Caki2 (cell line): ENCODE measurements at regions not wholly inside any gene's neighbourhood (a gene's known extent, or its start where the extent isn't known, plus 50 kb on each side); places are given as distances from the start of the nearest gene placed in this dataset.
A peak's percentile ranks its signal among the peaks of the same experiment; 100 is the strongest.
"Not testable (repeated sequence)": the region's sequence is repeated elsewhere in the genome, so short reads cannot be mapped to it uniquely, and the experiment has no call there.

ENCODE experiments used
- DNase-seq: peaks from one replicate; pipeline ENCODE4 v3.0.0-alpha.2; 2015; ENCODE audit warnings: low read depth
- in situ Hi-C: cut with HindIII; loops from 2 replicates; pipeline ENCODE4 v1.10.0; 2016; ENCODE audit warnings: low sequenced_read_pairs, low pct_unique_long_range_greater_than_20kb, mixed read lengths

DNA sequence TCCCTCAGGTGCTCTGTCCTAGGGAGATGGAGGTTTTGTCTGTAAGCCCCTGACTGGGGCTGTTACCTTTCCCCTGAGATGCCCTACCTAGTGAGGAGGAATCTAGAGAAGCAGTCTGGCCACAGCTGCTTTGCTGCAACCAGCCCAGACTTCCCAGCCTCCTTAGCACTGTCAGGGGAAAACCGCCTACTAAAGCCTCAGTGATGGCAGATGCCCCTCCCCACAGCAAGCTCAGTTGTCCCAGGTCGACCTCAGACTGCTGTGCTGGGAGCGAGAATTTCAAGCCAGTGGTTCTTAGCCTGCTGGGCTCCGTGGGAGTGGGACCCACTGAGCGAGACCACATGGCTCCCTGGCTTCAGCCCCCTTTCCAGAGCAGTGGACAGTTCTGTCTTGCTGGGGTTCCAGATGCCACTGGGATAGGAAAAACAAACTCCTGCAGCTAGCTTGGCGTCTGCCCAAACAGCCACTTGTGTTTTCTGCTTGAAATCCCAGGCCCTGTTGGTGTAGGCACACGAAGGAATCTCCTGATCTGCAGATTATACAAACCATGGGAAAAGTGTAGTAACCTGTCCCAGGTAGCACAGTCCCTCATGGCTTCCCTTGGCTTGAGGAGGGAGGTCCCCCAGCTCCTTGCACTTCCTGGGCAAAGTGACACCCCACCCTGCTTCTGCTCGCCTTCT is 146.4 kb upstream of the PROKR2 start:
- no peak for DNase-seq
- in situ Hi-C loops = no loop called here

DNA sequence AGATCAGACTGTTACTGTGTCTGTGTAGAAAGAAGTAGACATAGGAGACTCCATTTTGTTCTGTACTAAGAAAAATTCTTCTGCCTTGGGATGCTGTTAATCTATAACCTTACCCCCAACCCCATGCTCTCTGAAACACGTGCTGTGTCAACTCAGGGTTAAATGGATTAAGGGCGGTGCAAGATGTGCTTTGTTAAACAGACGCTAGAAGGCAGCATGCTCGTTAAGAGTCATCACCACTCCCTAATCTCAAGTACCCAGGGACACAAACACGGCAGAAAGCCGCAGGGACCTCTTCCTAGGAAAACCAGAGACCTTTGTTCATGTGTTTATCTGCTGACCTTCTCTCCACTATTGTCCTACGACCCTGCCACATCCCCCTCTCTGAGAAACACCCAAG is 137.0 kb upstream of the PROKR2 start:
- DNase-seq, in situ Hi-C loops: not testable (repeated sequence)

DNA sequence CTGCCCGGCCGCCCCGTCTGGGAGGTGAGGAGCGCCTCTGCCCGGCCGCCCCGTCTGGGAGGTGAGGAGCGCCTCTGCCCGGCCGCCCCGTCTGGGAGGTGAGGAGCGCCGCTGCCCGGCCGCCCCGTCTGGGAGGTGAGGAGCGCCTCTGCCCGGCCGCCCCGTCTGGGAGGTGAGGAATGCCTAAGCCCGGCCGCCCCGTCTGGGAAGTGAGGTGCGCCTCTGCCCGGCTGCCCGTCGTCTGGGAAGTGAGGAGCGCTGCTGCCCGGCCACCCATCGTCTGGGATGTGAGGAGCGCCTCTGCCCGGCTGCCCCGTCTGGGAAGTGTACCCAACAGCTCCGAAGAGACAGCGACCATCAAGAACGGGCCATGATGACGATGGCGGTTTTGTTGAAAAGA is 136.6 kb upstream of the PROKR2 start:
- DNase-seq, in situ Hi-C loops: not testable (repeated sequence)

DNA sequence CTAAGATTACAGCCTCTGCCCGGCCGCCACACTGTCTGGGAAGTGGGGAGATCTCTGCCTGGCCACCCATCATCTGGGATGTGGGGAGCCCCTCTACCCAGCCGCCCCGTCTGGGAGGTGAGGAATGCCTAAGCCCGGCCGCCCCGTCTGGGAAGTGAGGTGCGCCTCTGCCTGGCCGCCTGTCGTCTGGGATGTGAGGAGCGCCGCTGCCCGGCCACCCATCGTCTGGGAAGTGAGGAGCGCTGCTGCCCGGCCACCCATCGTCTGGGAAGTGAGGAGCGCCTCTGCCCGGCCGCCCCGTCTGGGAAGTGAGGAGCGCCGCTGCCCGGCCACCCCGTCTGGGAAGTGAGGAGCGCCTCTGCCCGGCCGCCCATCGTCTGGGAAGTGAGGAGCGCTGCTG is 135.9 kb upstream of the PROKR2 start:
- in situ Hi-C loops, DNase-seq: not testable (repeated sequence)

DNA sequence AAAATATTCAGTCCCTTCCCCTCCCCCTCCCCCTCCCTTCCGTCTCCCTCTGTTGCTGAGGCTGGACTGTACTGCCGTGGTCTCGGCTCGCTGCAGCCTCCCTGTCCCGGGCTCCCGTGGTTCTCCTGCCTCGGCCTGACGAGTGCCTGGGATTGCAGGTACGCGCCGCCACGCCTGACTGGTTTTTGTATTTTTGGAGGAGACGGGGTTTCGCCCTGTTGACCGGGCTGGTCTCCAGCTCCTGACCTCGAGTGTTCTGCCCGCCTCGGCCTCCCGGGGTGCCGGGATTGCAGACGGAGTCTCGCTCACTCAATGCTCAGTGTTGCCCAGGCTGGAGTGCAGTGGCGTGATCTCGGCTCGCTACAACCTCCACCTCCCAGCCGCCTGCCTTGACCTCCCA is 135.5 kb upstream of the PROKR2 start:
- in situ Hi-C loops = not testable (repeated sequence)

DNA sequence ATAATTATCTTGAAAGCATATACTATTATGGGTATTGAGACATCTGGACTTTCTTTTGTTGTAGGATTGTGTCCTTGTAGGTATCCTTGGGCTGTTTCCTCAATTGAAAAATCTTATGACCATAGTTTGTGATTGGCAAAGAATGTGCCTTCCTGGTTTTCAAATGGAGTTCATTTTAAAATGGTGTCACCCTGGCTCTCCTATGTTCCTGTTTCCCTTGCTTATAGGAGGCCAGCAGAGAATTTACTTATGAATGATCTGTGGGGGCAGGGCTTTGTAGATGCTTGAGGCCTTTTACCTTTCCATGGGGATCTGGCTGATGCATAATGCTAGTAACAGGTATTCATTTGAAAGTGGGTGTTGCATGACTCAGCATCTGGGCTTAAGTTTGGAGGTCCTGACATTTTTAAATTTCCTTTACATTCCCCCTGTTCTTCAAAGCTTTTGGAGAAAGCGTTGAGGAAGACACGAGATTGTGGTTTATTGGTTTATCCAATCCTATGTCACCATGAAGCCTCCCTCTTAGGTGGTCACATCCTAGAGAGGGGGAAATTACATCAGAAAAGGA is 135.0 kb upstream of the PROKR2 start:
- in situ Hi-C loops = no loop called here
- no peak for DNase-seq

More for the DNA sequence above, 135.5 kb upstream of the PROKR2 start:
- not testable (repeated sequence) for DNase-seq

DNA sequence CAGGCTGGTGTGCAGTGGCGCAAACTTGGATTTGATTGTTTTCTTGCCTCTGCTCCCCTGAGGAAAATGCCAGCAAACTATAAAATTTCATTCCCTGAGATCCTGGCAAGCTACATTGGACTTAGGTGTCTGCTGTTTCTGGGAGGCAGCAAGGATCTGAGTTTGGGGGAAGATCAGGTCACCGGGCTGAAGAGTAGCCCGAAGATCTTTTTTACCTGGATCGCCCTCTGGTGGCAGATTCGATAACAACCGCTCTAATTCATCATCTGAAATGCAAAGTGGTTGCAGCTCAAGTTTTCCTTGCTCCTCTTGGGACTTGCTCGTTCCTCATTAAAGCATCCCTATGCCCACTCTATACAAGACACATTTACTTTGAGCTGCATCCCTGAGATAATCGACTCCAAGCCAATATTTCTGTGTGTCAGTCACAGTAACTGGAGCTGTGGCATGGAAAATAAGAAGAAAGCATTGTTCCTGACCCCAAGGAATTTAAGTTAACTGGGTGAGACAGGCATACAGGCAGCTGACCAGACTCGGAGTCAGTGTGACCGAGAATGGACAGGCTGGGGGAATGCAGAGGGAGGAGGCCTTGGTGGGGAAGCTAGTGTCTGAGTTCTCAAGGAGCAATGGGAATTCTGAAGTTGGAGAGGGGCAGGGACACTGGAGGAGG is 131.8 kb upstream of the PROKR2 start:
- in situ Hi-C loops = no loop called here
- DNase-seq = peak; percentile 21

DNA sequence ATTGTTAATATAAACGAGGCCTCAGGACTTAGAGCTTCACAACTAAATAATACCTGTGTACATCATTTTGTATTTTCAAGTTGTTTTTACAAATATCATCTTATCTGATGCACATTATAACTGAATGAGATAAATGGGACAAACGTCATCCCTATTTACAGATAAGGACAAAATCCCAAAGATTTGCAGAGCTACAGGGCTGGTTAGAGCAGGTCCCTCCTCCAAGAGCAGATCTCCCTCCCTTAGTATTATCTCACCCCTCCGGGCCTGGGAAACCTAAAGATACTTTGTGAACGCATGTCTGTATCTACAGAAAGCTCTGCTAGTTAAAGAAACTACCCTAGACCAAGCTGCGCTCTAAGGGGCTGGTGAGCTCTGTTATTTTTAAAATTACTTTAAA is 130.4 kb upstream of the PROKR2 start:
- no peak for DNase-seq
- in situ Hi-C loops = no loop called here

DNA sequence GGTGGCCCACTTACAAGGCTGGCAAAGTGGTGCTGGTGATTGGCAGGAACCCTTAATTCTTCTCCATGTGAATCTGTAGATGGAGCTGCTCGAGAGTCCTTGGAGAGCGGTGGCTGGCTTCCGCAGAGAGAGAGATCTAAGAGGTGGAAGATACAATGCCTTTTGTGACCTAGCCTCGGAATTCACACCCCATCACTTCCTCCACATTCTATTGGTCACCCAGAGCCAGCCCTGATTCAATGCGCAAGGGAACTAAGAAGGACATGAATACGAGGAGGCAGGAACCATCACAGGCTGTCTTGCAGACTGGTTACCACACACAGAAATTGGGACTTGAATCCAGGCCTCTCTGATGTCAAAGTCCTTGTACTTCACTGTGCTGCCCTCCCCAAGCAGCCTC is 128.9 kb upstream of the PROKR2 start:
- DNase-seq = no peak
- in situ Hi-C loops = no loop called here

DNA sequence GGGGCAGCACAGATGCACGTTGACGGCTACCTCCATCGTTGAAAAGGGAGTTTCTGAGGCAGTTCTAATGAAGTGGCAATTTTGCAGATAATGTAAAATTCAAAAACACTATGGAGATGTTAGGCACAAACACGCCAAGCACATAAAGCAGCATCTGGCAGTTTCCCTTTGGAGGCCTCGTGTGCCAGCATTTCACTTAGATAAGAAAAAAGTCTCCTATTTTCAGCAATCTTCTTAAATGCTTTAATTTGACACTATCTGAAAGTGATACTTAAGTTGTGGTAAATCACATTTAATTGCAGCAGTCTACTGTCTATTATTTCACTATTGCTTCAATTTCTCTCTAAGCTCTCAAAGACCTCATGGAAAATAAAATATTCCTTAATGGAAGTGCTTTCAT is 125.3 kb upstream of the PROKR2 start:
- in situ Hi-C loops = no loop called here

DNA sequence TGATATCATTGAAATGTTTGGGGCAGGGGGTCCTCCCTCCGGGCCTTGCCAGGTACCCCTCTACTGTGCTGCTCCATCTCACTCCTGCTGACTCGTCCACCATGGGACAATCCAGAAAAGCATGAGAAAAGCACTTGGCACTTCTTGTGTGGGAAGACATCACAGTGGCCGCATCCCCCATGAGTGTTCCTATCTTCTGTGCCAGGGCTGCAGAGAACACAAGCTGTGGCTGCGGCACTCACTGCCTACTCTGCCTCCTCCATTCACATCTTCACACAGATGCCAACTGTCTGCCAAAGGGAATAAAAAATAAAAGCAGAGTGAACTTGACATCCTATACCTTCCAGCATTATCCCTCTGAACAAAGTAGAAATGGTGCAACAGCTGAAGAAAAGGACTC is 117.4 kb upstream of the PROKR2 start:
- in situ Hi-C loops = no loop called here
- no peak for DNase-seq

More for the DNA sequence above, 125.3 kb upstream of the PROKR2 start:
- no peak for DNase-seq

DNA sequence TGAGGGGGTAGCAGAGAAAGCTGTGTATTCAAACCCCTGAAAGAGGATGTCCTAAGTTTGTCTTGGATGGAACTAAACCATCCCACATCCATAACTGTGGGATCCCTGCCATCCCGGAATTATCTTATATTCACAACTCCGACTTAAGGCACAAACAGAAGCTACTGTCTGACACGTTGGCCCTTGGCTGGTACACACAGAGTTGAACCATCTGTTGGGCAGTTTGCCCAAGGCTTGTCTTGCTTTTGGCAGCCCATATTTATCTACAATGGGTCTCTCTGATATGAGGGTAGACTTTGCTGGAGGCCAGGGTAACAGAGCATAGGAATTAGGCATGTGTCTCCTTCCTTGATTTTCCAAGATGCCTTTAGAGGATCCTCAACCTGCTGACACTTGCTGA is 116.6 kb upstream of the PROKR2 start:
- no peak for DNase-seq
- in situ Hi-C loops = no loop called here

DNA sequence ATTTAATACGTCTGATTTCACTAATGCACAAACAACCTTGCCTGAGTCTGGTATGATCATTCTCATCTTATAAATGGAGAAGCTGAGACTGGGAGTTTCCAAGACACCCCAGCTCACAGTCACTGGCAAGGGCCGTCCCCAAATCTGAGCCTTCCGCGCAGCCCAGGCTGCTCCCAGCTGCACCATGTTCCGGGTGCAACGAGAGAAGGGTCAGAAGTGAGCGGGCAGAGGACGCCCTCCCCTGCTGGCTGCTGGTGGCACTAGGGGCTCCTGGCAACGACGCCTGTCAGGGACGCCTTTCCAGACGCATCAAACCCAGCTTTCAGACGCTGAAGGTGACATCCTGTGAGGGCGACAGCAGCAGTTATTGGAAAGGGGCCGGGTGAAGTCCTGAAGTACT is 115.3 kb upstream of the PROKR2 start:
- DNase-seq = no peak
- in situ Hi-C loops = no loop called here

DNA sequence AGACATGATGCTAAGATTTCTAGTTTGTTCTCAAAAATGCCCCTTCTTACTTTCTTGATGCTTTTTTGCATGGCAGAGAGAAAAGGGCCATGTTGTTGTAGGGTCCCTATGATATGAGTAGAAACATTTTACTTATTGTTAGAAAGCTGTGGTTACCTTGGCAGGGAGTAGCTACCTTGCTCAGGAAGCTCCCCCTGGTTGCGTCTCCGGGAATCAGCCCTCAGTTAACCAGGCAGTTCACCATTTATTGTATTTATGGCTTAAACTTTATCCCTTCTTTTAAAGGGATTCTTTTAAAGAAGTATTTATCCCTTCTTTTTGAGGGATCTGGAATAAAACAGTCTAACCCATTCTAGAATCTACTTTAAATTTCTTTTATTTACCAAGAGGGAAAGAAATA is 113.9 kb upstream of the PROKR2 start:
- in situ Hi-C loops = no loop called here
- DNase-seq = no peak

DNA sequence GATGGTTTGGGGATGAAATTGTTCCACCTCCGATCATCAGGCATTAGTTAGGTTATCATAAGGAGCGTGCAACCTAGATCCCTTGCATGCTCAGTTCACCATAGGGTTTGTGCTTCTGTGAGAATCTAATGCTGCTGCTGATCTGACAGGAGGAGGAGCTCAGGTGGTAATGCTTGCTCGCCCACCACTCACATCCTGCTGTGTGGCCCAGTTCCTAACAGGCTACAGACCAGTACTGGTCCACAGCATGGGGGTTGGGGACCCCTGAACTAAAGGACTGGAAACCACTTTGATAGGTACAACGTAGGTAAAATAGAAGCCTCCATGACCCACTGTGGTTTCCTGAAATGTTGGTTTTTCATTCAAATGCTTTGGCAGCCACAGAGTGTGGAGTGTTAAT is 109.3 kb upstream of the PROKR2 start:
- DNase-seq = no peak
- in situ Hi-C loops = no loop called here

DNA sequence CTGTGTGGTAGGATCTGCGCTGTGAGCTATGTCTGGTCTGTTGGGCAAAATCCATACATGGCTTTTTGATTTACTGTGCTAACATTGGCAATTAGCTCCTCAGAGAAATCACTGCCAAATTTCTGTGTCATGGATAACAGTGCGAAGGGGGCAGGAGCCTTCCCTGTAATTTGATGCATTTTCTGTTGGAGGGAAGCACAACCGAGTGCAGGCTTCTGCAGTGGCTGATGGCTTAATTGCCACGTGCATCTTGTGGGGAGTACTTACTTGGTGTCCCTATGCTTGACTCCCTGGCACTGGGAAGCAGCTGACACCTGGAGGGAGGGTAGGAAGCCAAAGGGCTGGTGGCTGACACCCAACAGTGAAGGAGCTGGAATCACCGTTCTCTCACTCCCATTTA is 99.3 kb upstream of the PROKR2 start:
- in situ Hi-C loops = no loop called here
- DNase-seq = no peak

DNA sequence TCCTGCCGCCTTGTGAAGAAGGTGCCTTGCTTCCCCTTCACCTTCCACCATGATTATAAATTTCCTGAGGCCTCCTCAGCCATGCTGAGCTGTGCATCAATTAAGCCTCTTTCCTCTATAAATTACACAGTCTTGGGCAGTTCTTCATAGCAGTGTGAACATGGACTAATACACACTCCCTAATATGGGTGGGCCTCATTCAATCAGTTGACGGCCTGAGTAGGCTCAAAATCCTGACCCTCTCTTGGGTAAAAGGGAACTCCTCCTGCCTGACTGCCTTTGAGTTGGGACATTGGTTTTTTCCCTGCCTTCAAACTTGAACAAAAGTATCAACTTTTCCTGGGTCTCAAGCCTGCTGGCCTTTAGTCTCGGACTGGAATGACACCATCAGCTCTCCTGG is 96.6 kb upstream of the PROKR2 start:
- no peak for DNase-seq
- in situ Hi-C loops = no loop called here

DNA sequence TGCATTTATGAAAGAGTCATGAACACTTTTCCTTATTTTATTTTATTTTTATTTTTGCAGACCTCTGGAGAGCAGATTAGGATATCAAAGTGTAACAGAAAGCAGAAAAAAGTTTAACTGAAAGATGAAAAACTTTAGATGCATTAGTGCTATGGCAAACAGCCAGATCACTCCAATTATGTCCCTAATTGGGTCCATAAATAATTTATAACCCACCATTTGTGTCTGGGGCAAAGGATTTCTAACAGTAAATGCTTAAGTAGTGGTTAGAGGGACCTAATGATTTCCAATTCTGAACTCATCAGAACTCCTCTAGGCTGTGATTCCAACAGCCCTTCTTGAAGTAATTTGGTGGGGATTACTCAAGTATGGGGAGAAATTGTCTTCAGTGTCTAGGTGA is 93.7 kb upstream of the PROKR2 start:
- in situ Hi-C loops = no loop called here
- DNase-seq = no peak

DNA sequence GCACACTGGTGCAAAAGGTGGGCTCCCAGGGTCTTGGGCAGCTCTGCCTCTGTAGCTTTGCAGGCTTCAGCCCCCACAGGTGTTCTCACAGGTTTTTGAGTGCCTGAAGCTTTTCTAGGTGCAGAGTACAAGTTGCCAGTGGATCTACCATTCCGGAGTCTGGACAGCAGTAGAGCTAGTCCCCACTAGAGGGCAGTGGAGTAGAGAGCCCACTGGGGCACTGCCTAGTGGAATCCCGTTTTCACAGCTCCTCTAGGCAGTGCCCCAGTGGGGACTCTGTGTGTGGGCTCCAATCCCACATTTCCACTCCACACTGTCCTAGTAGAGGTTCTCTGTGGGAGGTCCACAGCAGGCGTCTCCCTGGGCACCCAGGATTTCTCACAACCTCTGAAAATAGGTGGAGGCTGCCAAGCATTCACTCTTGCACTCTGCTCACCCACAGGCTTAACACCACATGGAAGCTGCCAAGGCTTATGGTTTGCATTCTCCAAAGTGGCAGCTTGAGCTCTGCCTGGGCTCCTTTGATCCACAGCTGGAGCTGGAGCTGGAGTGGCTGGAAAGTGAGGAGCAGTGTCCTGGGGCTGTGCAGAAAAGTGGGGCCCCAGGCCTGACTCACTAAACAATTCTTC is 86.3 kb upstream of the PROKR2 start:
- in situ Hi-C loops = no loop called here
- peak; percentile 6 for DNase-seq
